PFSK-1 (cell line): ENCODE measurements at regions not wholly inside any gene's neighbourhood (a gene's known extent, or its start where the extent isn't known, plus 50 kb on each side); places are given as distances from the start of the nearest gene placed in this dataset.

ENCODE experiments used
- FOXP2 ChIP-seq: optimal IDR thresholded peaks from 2 replicates; pipeline ENCODE3; 2011; ENCODE audit warnings: borderline replicate concordance, control low read depth, inconsistent platforms; ENCODE audit not compliant: insufficient read depth; ENCODE audit errors: extremely low read length, extremely low read depth
- POLR2AphosphoS5 ChIP-seq: IDR thresholded peaks from 2 replicates; pipeline ENCODE4 v1.6.1; 2012; ENCODE audit warnings: low read depth, mild to moderate bottlenecking, control low read depth, low read length, moderate library complexity
- SIN3A ChIP-seq: IDR thresholded peaks from 2 replicates; pipeline ENCODE4 v1.6.1; 2012; ENCODE audit warnings: mild to moderate bottlenecking, low read length, moderate library complexity, borderline replicate concordance; ENCODE audit not compliant: insufficient read depth
- TAF1 ChIP-seq: IDR thresholded peaks from 2 replicates; pipeline ENCODE4 v1.6.1; 2012; ENCODE audit warnings: low read length, control low read depth, borderline replicate concordance; ENCODE audit not compliant: insufficient read depth
- TF ChIP-seq, protein P1 (sequence below), 2 experiments: IDR thresholded peaks; 2 replicates each; pipeline versions ENCODE4 v1.6.1 to v1.8.0; 2011 to 2012; ENCODE audit warnings: low read depth in 2 of 2, low read length in 2 of 2, control low read depth in 1 of 2, inconsistent platforms in 1 of 2, mild to moderate bottlenecking in 1 of 2, moderate library complexity in 1 of 2; ENCODE audit not compliant: insufficient read depth in 1 of 2

DNA sequence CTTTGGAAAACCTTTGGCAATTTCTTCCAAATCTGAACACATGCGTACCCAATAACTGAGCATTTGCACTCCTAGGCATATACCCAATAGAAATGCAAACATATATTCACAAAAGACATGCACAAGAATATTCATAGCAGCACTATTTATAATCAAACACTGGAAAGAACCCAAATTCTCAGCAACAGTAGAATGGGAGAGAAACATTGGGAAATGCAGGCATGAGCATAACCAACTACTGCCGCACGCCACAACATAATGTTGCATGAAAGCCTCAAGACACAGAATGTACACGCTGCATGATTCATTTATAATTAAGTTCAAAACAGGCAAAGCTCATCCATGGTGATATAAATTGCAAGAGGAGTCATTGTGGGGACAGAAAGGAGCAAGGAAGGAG, 69.5 kb upstream of the FBXO28 start:
- TF ChIP-seq SIN3A (no peak), POLR2AphosphoS5 (no peak), TAF1 (no peak)

DNA sequence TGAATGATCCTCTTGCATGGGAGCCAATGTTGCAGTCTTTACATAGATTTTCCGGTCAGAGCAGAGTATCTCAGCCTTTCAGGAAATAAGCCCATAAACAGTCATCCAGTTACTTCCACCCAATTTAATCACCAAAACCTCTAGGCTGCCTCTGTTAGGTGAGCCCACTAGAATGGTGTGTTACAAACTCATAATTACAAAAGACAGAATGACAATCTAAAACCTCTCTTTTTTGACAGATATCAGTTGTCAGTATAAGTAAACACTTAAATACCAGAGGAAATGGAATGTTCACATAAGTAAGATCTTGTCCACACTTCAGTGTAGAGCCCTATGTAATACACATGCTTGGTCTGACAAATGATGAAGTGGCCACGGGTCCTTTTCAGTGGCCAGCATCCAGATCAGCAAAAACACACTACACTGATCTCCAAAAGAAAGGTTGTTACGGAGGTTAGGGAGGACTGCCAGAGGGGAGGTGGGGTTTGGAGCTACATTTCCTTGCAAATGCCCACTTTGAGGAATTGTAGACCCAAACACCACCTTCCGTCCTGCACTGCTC, 71.3 kb upstream of the FBXO28 start:
- TF ChIP-seq FOXP2: no peak
- TF ChIP-seq, protein P1, sequence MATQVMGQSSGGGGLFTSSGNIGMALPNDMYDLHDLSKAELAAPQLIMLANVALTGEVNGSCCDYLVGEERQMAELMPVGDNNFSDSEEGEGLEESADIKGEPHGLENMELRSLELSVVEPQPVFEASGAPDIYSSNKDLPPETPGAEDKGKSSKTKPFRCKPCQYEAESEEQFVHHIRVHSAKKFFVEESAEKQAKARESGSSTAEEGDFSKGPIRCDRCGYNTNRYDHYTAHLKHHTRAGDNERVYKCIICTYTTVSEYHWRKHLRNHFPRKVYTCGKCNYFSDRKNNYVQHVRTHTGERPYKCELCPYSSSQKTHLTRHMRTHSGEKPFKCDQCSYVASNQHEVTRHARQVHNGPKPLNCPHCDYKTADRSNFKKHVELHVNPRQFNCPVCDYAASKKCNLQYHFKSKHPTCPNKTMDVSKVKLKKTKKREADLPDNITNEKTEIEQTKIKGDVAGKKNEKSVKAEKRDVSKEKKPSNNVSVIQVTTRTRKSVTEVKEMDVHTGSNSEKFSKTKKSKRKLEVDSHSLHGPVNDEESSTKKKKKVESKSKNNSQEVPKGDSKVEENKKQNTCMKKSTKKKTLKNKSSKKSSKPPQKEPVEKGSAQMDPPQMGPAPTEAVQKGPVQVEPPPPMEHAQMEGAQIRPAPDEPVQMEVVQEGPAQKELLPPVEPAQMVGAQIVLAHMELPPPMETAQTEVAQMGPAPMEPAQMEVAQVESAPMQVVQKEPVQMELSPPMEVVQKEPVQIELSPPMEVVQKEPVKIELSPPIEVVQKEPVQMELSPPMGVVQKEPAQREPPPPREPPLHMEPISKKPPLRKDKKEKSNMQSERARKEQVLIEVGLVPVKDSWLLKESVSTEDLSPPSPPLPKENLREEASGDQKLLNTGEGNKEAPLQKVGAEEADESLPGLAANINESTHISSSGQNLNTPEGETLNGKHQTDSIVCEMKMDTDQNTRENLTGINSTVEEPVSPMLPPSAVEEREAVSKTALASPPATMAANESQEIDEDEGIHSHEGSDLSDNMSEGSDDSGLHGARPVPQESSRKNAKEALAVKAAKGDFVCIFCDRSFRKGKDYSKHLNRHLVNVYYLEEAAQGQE (IDR thresholded peaks at IDR 0.05; ENCODE audit: insufficient read depth in 1 of 2, low read depth in 2 of 2, low read length in 2 of 2): no peak
- no peak for TF ChIP-seq TAF1
- TF ChIP-seq SIN3A: no peak
- no peak for TF ChIP-seq POLR2AphosphoS5

DNA sequence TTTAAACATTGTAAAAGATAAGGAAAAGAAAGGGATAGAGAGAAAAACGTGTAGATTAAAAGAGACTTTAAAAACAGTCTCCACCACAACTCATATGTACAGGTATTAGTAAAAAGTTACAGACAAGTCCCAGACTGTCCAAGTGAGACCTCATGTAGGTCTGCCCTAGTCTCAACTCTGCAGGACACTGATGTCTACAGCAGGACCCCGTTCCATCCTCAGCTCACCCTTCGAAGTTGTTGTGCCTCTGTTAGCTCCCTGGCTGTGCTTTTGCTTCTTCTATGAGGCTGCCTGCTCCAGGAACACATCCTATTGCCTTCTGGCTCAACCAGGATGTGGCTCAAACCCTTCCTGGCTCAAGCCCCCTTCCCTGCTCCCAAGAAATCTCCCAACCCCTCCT, 72.9 kb upstream of the FBXO28 start:
- no peak for TF ChIP-seq TAF1
- TF ChIP-seq SIN3A: no peak
- TF ChIP-seq FOXP2: no peak
- TF ChIP-seq, protein P1 (IDR thresholded peaks at IDR 0.05; ENCODE audit: insufficient read depth in 1 of 2, low read depth in 2 of 2, low read length in 2 of 2): no peak
- TF ChIP-seq POLR2AphosphoS5: no peak

DNA sequence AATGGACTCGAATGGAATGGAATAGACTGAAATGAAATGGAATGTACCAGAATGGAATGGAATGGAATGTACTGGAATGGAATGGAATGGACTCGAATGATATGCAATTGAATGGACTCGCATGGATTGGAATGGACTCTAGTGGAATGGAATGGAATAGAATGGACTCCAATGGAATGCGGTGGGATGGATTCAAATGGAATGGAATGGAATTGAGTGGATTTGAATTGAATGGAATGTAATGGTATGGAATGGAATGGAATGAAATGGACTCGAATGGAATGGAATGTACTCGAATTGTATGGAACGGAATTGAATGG, 99.6 kb upstream of the FBXO28 start:
- no peak for TF ChIP-seq SIN3A
- TF ChIP-seq FOXP2: no peak
- TF ChIP-seq TAF1: no peak
- TF ChIP-seq, protein P1 (IDR thresholded peaks at IDR 0.05; ENCODE audit: insufficient read depth in 1 of 2, low read depth in 2 of 2, low read length in 2 of 2): no peak
- no peak for TF ChIP-seq POLR2AphosphoS5

DNA sequence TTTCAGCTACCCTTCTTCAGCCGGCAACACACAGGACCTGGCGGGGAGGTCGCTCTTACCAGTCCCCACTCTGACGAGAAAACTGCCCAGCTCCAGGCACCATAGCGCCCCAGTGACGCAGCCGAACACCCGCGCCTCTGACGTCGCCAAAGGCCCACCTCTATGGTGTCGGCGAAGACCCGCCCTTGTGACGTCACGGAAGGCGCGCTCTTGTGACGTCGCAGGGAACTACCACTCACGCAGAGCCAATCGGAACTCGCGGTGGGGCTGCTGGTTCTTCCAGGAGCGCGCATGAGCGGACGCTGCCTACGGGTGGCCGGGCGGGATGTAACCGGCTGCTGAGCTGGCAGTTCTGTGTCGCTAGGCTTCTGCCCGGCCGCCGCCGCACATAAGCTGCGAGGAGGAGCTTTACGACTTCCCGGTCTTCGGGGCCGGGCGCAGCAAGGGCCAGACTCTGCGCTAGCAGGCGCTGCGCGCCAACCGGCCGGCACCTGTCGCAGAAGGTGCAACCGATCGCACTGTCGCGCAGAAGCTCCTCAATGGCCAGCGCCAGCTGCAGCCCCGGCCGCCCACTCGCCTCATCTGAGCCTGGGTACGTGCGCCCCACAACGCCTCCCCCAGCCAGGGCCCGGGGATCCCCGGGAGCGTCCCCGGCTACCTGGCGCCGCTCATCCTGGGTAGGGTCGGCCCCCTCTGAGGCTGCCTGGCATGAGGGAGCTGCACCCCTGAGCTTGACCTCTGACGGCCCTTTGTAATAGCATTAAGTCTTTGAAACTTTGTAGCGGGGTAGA, 121.3 kb upstream of the FBXO28 start:
- peak; percentile 63 for TF ChIP-seq POLR2AphosphoS5
